HUES6 (cell line): ENCODE measurements at regions not wholly inside any gene's neighbourhood (a gene's known extent, or its start where the extent isn't known, plus 50 kb on each side); places are given as distances from the start of the nearest gene placed in this dataset.

ENCODE experiments used
- H3K27ac ChIP-seq: 2 replicates; pipeline ENCODE4 v1.7.0; 2013; ENCODE audit warnings: low read depth, mild to moderate bottlenecking, low read length, inconsistent platforms
- H3K27me3 ChIP-seq: 2 replicates; pipeline ENCODE4 v1.6.1; 2013; ENCODE audit warnings: low read length; ENCODE audit not compliant: control insufficient read depth, insufficient read depth
- H3K36me3 ChIP-seq: 2 replicates; pipeline ENCODE4 v1.6.1; 2013; ENCODE audit warnings: low read length; ENCODE audit not compliant: control insufficient read depth, insufficient read depth
- H3K4me1 ChIP-seq: 2 replicates; pipeline ENCODE4 v1.6.1; 2013; ENCODE audit warnings: low read length; ENCODE audit not compliant: control insufficient read depth, insufficient read depth
- H3K4me3 ChIP-seq: 2 replicates; pipeline ENCODE4 v1.5.1; 2013; ENCODE audit warnings: low read depth, low read length
- H3K9ac ChIP-seq: one replicate; pipeline ENCODE4 v1.6.1; 2013; ENCODE audit warnings: mild to moderate bottlenecking, low read length
- H3K9me3 ChIP-seq: 2 replicates; pipeline ENCODE4 v1.6.1; 2013; ENCODE audit warnings: low read depth, low read length; ENCODE audit not compliant: control insufficient read depth, insufficient read depth

DNA sequence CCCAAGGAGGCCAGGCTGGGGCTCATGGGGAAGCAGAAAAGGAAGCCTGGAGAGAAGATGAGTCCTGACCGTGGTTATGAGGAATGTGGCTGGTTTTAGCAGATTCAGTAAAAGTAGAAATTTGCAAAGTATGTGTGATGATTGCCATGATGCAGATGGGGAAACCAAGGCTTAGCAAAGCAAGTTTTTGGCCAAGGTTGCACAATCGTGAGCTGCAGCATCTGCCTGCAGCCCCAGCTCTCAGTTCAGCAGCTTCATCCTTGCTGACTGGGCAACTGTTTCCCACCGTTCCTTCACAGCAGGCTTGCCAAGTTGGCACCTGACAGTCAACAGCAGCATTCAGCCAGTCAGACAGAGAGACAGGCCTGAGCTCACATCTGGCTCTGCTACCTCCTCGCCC lies 656.7 kb downstream of the MED13L start:
- peaks cover 15% of the 10 kb centered on the region for H3K9me3 ChIP-seq

DNA sequence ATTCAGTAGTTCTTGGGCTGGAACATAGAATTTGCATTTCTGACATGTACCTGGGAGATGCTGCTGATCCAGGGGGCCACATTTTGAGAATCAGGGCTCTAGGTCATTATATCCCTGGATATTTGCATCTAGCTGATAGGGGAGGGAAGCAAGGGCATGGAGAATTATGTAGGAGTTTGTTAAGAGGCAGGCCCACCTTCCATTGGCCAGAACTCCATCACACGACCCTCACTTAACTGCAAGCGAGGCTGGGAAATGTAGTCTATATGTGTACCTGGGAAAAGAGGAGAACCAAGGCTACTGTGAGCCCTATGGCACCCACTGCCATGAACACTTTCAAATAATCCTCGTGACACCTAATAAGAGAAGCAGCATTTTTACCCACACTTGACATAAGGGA lies 657.6 kb downstream of the MED13L start:
- no peak overlapping the region for H3K27ac ChIP-seq
- H3K4me3 ChIP-seq = no peak overlapping the region
- H3K27me3 ChIP-seq = no peaks in the 10 kb centered on the region
- H3K4me1 ChIP-seq = peaks cover 5% of the 10 kb centered on the region
- no peak overlapping the region for H3K9ac ChIP-seq
- peaks cover 7% of the 10 kb centered on the region for H3K9me3 ChIP-seq
- H3K36me3 ChIP-seq = no peaks in the 10 kb centered on the region

More for the DNA sequence above, 656.7 kb downstream of the MED13L start:
- no peaks in the 10 kb centered on the region for H3K27me3 ChIP-seq
- H3K36me3 ChIP-seq = no peaks in the 10 kb centered on the region
- H3K4me3 ChIP-seq = no peak overlapping the region
- H3K4me1 ChIP-seq = peaks cover 5% of the 10 kb centered on the region
- H3K9ac ChIP-seq = no peak overlapping the region
- H3K27ac ChIP-seq = no peak overlapping the region

DNA sequence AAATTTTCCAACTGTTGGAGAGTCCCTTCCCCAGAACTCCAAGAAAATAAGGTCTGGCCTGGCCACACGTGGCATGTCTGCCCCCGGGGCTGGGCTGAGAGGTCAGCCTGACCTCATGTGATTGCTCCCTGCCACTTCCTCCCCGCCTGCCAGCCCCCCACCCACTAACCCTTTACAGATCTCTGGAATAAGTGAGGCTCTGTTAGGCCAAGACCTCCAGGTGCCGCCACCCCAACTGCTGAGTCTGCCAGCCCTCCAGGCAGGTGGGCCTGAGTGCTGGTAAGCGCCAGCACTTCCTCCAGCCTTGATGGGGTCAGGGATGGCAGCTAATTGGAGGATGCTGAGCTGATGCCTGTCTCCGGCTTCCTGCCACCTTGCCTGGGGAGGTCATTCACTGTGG lies 658.4 kb downstream of the MED13L start:
- Histone ChIP-seq H3K27me3 (no peaks in the 10 kb centered on the region), H3K4me1 (peaks cover 5% of the 10 kb centered on the region), H3K9ac (no peak overlapping the region), H3K4me3 (no peak overlapping the region), H3K36me3 (no peaks in the 10 kb centered on the region), H3K27ac (no peak overlapping the region), H3K9me3 (peaks cover 5% of the 10 kb centered on the region; the same call in 1 of the 2 replicates)

GRCh38 chr12:115618105-115618504 lies 659.4 kb downstream of the MED13L start:
- H3K9ac ChIP-seq = no peak overlapping the region
- no peaks in the 10 kb centered on the region for H3K4me1 ChIP-seq
- H3K27ac ChIP-seq = no peak overlapping the region
- H3K36me3 ChIP-seq = no peaks in the 10 kb centered on the region
- H3K27me3 ChIP-seq = no peaks in the 10 kb centered on the region
- peaks cover 10% of the 10 kb centered on the region; the same call in 1 of the 2 replicates for H3K9me3 ChIP-seq
- H3K4me3 ChIP-seq = no peak overlapping the region

DNA sequence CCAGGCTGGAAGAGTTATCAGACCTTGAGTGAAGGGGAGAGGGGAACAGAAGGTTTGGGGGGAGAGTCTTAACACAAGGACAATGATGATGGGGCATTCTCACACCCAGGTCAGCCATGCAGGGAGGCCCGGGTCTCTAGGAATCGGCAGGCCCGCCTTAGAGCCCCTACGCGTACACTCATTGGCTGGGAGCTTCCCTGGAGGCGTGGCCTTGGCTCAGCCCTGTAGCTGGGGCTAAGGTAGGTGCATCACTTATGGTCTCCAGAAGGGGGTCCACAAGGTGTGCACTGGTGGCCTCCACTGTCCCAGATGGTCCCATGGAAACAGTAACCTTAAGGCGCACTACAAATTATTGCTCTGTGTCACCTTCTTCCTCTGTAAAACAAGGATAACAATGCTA lies 660.1 kb downstream of the MED13L start:
- H3K36me3 ChIP-seq = no peaks in the 10 kb centered on the region
- H3K4me3 ChIP-seq = no peak overlapping the region
- no peaks in the 10 kb centered on the region for H3K4me1 ChIP-seq
- H3K9ac ChIP-seq = no peak overlapping the region
- no peaks in the 10 kb centered on the region for H3K27me3 ChIP-seq
- H3K9me3 ChIP-seq = peaks cover 10% of the 10 kb centered on the region; the same call in 1 of the 2 replicates
- H3K27ac ChIP-seq = no peak overlapping the region

DNA sequence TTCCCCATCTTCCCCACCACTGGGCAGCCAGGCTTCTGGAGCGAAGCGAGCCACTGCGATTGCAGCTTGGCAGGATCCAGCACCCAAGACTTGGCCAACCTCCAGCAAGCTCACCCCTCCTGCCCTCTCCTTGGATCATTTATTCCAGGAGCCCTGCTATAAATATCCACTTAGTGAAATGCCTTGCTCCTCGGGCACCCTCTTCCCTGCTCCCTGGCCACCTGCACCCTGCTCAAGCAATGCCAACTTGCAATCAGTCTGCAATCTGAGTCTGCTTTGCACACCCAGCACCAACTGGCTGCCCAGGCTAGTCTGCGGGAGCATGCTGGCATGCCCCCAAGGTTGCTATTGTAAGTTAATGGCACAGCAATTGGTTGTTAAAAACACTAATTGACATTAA lies 666.0 kb downstream of the MED13L start:
- H3K9ac ChIP-seq = no peak overlapping the region
- no peak overlapping the region for H3K27ac ChIP-seq
- H3K4me1 ChIP-seq = no peaks in the 10 kb centered on the region
- H3K9me3 ChIP-seq = peaks cover 6% of the 10 kb centered on the region; the same call in 1 of the 2 replicates
- no peak overlapping the region for H3K4me3 ChIP-seq
- H3K36me3 ChIP-seq = no peaks in the 10 kb centered on the region
- H3K27me3 ChIP-seq = no peaks in the 10 kb centered on the region

DNA sequence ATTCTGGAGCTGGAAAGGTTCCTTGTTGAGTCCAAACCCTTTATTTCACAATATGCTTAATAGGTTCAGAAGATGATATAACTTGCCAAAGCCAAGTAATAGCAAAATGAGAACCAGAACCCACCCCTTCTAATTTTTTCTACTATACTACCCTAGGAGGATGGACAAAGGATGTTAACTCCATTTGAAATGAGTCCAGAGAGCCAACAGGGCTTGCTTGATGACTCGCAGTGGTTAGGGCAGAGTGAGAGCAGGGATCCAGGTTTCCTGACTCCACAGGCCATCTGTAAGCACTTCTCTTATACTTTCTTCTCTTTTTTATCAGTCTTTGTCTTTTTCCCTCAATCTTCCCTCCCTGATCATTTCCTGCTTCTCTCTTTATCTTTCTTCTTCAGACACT lies 668.1 kb downstream of the MED13L start:
- H3K27ac ChIP-seq = no peak overlapping the region
- H3K4me1 ChIP-seq = no peaks in the 10 kb centered on the region
- no peak overlapping the region for H3K4me3 ChIP-seq
- peaks cover 6% of the 10 kb centered on the region; the same call in 1 of the 2 replicates for H3K9me3 ChIP-seq
- no peaks in the 10 kb centered on the region; the same call in 1 of the 2 replicates for H3K27me3 ChIP-seq
- no peak overlapping the region for H3K9ac ChIP-seq
- no peaks in the 10 kb centered on the region for H3K36me3 ChIP-seq

GRCh38 chr12:115606040-115606439 lies 671.5 kb downstream of the MED13L start:
- no peak overlapping the region for H3K27ac ChIP-seq
- H3K9ac ChIP-seq = no peak overlapping the region
- H3K4me1 ChIP-seq = no peaks in the 10 kb centered on the region
- no peaks in the 10 kb centered on the region for H3K9me3 ChIP-seq
- no peak overlapping the region for H3K4me3 ChIP-seq
- no peaks in the 10 kb centered on the region for H3K36me3 ChIP-seq
- H3K27me3 ChIP-seq = peaks cover 5% of the 10 kb centered on the region; the same call in 1 of the 2 replicates

- Histone ChIP-seq H3K9me3 (peaks cover 3% of the 10 kb centered on the region; the same call in 1 of the 2 replicates), H3K9ac (no peak overlapping the region), H3K36me3 (no peaks in the 10 kb centered on the region), H3K4me3 (no peak overlapping the region), H3K27me3 (peaks cover 11% of the 10 kb centered on the region; the same call in 1 of the 2 replicates), H3K4me1 (peaks cover 11% of the 10 kb centered on the region), H3K27ac (no peak overlapping the region)
Measured at GRCh38 chr12:115598871-115599811, 678.4 kb downstream of the MED13L start.

GRCh38 chr12:115597157-115597712 lies 680.3 kb downstream of the MED13L start:
- H3K4me1 ChIP-seq = peaks cover 11% of the 10 kb centered on the region
- no peak overlapping the region for H3K9ac ChIP-seq
- H3K27me3 ChIP-seq = peaks cover 11% of the 10 kb centered on the region; the same call in 1 of the 2 replicates
- H3K9me3 ChIP-seq = peaks cover 3% of the 10 kb centered on the region; the same call in 1 of the 2 replicates
- no peaks in the 10 kb centered on the region for H3K36me3 ChIP-seq
- no peak overlapping the region for H3K4me3 ChIP-seq
- H3K27ac ChIP-seq = no peak overlapping the region

DNA sequence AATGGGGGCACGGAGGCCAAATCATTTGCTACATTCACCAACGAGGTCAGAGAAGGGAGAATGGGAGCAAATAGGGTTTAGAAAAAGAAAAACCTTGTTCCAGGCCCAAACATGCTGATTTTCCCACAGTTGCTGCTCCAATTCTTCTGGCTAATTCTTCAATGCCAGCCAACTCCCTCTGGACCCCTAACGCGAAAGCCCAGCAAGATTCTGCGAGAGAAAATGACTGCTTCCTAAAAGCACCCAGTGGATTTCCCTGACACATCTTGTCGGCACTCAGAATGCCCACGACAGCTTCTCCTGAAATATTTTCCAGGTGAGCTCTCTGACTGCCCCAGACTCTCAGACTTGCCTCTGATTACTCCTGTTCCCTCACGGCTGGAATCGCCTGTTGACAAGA lies 689.4 kb downstream of the MED13L start:
- Histone ChIP-seq H3K4me1 (no peaks in the 10 kb centered on the region), H3K9me3 (0 out of 2 replicates have a peak, but pooled peaks cover 2% of the 10 kb centered on the region), H3K27ac (no peak overlapping the region), H3K27me3 (no peaks in the 10 kb centered on the region), H3K36me3 (no peaks in the 10 kb centered on the region), H3K9ac (no peak overlapping the region), H3K4me3 (no peak overlapping the region)
